B cell (primary cell): ENCODE measurements at regions not wholly inside any gene's neighbourhood (a gene's known extent, or its start where the extent isn't known, plus 50 kb on each side); places are given as distances from the start of the nearest gene placed in this dataset.

ENCODE experiments used
- EZH2 ChIP-seq: IDR thresholded peaks from 2 replicates; pipeline ENCODE4 v1.6.1; 2012; ENCODE audit warnings: borderline replicate concordance, low read depth, mild to moderate bottlenecking, moderate library complexity, low read length; ENCODE audit not compliant: insufficient read depth, poor library complexity, severe bottlenecking
- TF ChIP-seq, protein P1 (sequence below): fragments of 200-600 bp; IDR thresholded peaks from one replicate; pipeline ENCODE4 v1.8.0; 2022; ENCODE audit warnings: antibody characterized with exemption, mild to moderate bottlenecking

DNA sequence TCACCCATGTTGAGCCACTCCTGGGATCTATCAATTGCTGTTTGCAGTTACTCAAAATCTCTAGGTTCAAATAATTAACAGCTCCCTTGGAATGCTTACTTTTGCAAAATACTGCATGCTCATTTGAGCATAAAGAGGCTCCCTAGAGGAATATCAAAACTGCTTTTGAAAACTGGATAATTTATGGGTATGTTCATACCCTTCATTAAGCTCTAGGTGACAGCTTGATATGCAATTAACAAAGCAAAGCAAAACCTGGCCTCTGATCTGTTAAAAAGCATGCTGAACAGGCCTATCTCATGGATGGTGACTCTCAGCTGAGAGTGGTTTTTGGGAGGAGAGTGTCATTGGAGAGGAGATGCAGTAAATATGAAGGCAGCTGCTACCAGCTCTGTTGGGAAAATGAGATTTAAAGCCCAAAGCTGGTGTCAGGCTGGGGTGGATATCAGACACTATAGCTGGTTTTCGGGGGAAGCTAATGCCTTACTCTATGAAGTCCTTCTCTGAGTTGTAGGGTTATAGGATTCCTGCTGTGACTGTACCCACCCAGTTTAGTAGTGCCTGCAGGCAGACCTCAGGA, 110.9 kb downstream of the RASSF10 start:
- TF ChIP-seq, protein P1, sequence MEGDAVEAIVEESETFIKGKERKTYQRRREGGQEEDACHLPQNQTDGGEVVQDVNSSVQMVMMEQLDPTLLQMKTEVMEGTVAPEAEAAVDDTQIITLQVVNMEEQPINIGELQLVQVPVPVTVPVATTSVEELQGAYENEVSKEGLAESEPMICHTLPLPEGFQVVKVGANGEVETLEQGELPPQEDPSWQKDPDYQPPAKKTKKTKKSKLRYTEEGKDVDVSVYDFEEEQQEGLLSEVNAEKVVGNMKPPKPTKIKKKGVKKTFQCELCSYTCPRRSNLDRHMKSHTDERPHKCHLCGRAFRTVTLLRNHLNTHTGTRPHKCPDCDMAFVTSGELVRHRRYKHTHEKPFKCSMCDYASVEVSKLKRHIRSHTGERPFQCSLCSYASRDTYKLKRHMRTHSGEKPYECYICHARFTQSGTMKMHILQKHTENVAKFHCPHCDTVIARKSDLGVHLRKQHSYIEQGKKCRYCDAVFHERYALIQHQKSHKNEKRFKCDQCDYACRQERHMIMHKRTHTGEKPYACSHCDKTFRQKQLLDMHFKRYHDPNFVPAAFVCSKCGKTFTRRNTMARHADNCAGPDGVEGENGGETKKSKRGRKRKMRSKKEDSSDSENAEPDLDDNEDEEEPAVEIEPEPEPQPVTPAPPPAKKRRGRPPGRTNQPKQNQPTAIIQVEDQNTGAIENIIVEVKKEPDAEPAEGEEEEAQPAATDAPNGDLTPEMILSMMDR, result no peak
- no peak for TF ChIP-seq EZH2
